HFF-Myc (cell line): ENCODE measurements at regions not wholly inside any gene's neighbourhood (a gene's known extent, or its start where the extent isn't known, plus 50 kb on each side); places are given as distances from the start of the nearest gene placed in this dataset.

Experiments
- DNase-seq: peaks from one replicate; pipeline ENCODE4 v3.0.0-alpha.2; 2011; ENCODE audit warnings: low read depth; ENCODE audit errors: extremely low read depth
- H3K4me3 ChIP-seq: replicated peaks from 2 replicates; pipeline ENCODE4 v1.5.1; 2011; ENCODE audit warnings: low read depth, mild to moderate bottlenecking, control low read depth, low read length
- CTCF ChIP-seq: IDR thresholded peaks from 2 replicates; pipeline ENCODE4 v1.5.1; 2012; ENCODE audit warnings: mild to moderate bottlenecking, low read depth, low read length, control low read depth; ENCODE audit errors: missing control alignments

DNA sequence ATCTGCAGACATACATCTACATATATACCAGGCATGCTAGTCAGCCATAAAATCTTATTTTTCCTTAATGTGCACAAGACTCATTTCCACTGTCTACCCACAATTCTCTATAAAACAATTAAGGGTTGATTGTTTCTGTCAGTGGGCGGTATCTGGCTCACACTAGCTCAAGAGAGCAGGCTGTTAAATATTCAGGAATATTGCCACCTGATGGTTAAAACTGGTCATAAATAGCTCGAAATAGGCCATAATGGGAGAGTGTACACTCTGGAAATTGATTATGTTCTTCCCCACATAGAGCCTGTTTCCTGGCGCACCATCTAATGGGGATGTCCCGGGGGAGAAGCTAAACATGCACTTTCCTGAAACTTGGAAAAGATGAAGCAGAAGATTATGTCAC, 620.6 kb upstream of the ANKRD30A start:
- H3K4me3 ChIP-seq, result no peak overlapping the region
- DNase-seq, result no peak
- no peak for TF ChIP-seq CTCF

DNA sequence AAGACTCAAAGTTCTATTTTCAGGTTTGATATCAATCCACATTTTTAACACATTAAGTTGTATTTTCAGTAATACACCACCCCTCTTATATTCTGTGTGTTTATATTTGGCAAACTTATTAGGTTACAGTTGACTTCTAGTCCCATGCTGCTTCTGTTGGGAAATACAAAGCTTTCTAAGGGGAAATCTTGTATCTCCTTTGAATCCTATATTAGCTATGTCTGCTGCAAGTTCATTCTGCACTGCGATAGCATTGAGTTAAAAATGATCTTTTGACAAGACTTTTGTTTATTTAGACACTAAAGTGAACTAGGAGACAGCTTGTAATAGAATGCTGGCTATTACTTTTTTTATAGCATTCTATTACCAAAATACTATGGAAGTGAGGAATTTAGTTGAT, 625.1 kb upstream of the ANKRD30A start:
- DNase-seq, result no peak
- no peak for TF ChIP-seq CTCF
- no peak overlapping the region for H3K4me3 ChIP-seq

DNA sequence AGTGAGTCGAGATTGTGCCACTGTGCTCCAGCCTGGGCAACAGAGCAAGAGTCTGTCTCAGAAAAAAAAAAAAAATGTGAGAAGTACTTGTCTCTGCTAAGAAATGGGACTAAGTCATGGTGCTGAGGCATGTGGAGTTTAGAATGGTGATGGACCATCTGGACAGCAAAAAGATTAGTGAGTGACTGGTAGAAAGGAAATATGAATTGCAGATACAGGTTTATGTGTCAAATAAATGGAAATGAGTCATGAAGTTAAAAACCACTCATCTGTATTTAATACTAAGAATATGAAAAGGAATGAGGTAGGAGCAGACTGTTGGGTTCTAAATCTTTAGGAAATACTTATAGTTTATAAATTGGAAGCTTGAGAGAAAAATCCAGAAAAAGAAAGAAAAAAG, 625.7 kb upstream of the ANKRD30A start:
- no peak overlapping the region for H3K4me3 ChIP-seq
- TF ChIP-seq CTCF, result no peak
- DNase-seq, result no peak

DNA sequence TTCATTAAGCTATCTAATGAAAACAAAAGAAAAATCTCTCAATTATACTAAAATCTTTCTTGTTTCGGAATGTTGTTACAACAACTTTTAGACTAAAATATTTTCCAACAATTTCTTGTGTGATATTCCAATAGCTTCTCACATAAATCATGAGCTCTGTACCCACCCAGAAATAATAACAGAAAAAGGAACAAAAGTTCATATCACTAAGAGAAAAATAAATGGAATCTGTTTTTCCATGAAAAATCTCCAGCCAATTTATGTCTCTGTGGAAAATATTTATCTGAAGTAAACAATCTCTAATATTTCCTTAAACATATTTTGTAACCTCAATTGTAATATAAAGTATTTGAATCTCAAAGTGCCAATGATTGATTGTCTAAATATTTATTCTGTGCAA, 628.6 kb upstream of the ANKRD30A start:
- no peak for DNase-seq
- no peak overlapping the region for H3K4me3 ChIP-seq
- TF ChIP-seq CTCF, result no peak

DNA sequence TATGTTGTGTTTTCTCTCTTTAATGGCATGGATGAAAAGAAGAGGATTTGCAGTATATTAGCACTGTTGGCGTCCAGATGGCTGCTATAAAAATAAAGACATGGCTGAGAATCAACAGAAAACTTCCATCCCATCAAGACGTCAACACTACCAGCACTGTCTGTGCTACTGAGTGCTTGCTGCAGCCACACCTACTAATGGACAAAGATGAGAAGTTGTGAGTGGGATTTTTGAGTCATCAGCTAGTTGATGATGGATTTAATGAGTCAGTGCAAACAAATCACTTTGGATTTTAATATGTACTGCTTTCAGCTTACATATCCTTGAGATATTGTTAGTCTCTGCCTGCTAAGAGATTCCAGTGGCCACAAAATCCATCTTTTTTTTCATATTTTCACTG, 631.0 kb upstream of the ANKRD30A start:
- no peak for TF ChIP-seq CTCF
- DNase-seq, result peak; percentile 42
- no peak overlapping the region for H3K4me3 ChIP-seq

GRCh38 chr10:36493516-36493880, 631.9 kb upstream of the ANKRD30A start:
- H3K4me3 ChIP-seq, result no peak overlapping the region
- no peak for DNase-seq
- no peak for TF ChIP-seq CTCF
